ENCODE measurements at regions not wholly inside any gene's neighbourhood (a gene's known extent, or its start where the extent isn't known, plus 50 kb on each side); places are given as distances from the start of the nearest gene placed in this dataset.

GRCh38 chr9:26271495-26272122 lies 593.4 kb upstream of the TUSC1 start:
- TF ChIP-seq CTCF (IDR thresholded peaks at IDR 0.05) (no peak), POLR2AphosphoS5 (IDR thresholded peaks at IDR 0.05) (no peak), POLR2A (IDR thresholded peaks at IDR 0.05) (no peak)
- Histone ChIP-seq H3K27me3 (no peaks in the 10 kb centered on the region), H3K4me3 (no peak overlapping the region), H3K36me3 (no peaks in the 10 kb centered on the region), H3K4me1 (no peaks in the 10 kb centered on the region), H3K9me3 (no peaks in the 10 kb centered on the region), H3K27ac (no peak overlapping the region)
- intact Hi-C loops (cut with DNase I; ENCODE audit: low total_unique reads), result no loop called here
- no peak for DNase-seq (ENCODE audit: low spot score in 2 of 2)

- Histone ChIP-seq H3K9me3 (no peaks in the 10 kb centered on the region), H3K27me3 (no peaks in the 10 kb centered on the region), H3K36me3 (no peaks in the 10 kb centered on the region), H3K4me3 (no peak overlapping the region), H3K4me1 (no peaks in the 10 kb centered on the region), H3K27ac (no peak overlapping the region)
- TF ChIP-seq POLR2A (IDR thresholded peaks at IDR 0.05) (no peak), CTCF (IDR thresholded peaks at IDR 0.05) (no peak), POLR2AphosphoS5 (IDR thresholded peaks at IDR 0.05) (no peak)
- intact Hi-C loops (cut with DNase I; ENCODE audit: low total_unique reads), result no loop called here
- DNase-seq (ENCODE audit: low spot score in 2 of 2), result no peak
Measured at GRCh38 chr9:26266146-26266793, 588.0 kb upstream of the TUSC1 start.

GRCh38 chr9:26264709-26265601 lies 586.7 kb upstream of the TUSC1 start:
- no peaks in the 10 kb centered on the region for H3K9me3 ChIP-seq
- DNase-seq (ENCODE audit: low spot score in 2 of 2), result no peak
- H3K27me3 ChIP-seq, result no peaks in the 10 kb centered on the region
- H3K4me1 ChIP-seq, result no peaks in the 10 kb centered on the region
- H3K4me3 ChIP-seq, result no peak overlapping the region
- TF ChIP-seq CTCF (IDR thresholded peaks at IDR 0.05), result no peak
- H3K36me3 ChIP-seq, result no peaks in the 10 kb centered on the region
- intact Hi-C loops (cut with DNase I; ENCODE audit: low total_unique reads), result no loop called here
- H3K27ac ChIP-seq, result no peak overlapping the region

GRCh38 chr9:26263478-26263877 lies 585.2 kb upstream of the TUSC1 start:
- intact Hi-C loops (cut with DNase I; ENCODE audit: low total_unique reads), result no loop called here
- Histone ChIP-seq H3K27ac (no peak overlapping the region), H3K4me1 (no peaks in the 10 kb centered on the region), H3K36me3 (no peaks in the 10 kb centered on the region), H3K27me3 (no peaks in the 10 kb centered on the region), H3K4me3 (no peak overlapping the region), H3K9me3 (no peaks in the 10 kb centered on the region)
- TF ChIP-seq CTCF (IDR thresholded peaks at IDR 0.05) (no peak), POLR2A (IDR thresholded peaks at IDR 0.05) (no peak), POLR2AphosphoS5 (IDR thresholded peaks at IDR 0.05) (no peak)
- DNase-seq (ENCODE audit: low spot score in 2 of 2), result no peak

Measured in breast epithelium (tissue), 4 donors.